Heart left ventricle (tissue), 16 donors: ENCODE measurements at regions not wholly inside any gene's neighbourhood (a gene's known extent, or its start where the extent isn't known, plus 50 kb on each side); places are given as distances from the start of the nearest gene placed in this dataset.
"Not testable (repeated sequence)": the region's sequence is repeated elsewhere in the genome, so short reads cannot be mapped to it uniquely, and the experiment has no call there.

Source experiments
- ATAC-seq, 4 donors: fragments of 200-7000 bp; cut with Tn5 transposase; one replicate each; pipeline ENCODE4 v1.9.1; 2020 to 2022; ENCODE audit warnings: moderate library complexity in 4 of 4, mild to moderate bottlenecking in 3 of 4, moderate number of reproducible peaks in 1 of 4
- DNase-seq, 5 donors: peaks; one replicate each; pipeline ENCODE4 v3.0.0-alpha.2; 2020
- H3K27ac ChIP-seq, 12 donors: fragments of 200-600 bp; sonication (generic) in 4 of 12; one replicate each; pipeline versions ENCODE4 v1.5.0 to v1.8.0; 2016 to 2022; ENCODE audit warnings: mild to moderate bottlenecking in 2 of 12
- H3K27me3 ChIP-seq, 9 donors: fragments of 200-600 bp; sonication (generic) in 2 of 9; one replicate each; pipeline versions ENCODE4 v1.5.1 to v1.8.0; 2016 to 2022; ENCODE audit warnings: mild to moderate bottlenecking in 3 of 9
- H3K36me3 ChIP-seq, 9 donors: fragments of 200-600 bp; sonication (generic) in 2 of 9; one replicate each; pipeline versions ENCODE4 v1.5.0 to v1.8.0; 2018 to 2022; ENCODE audit warnings: mild to moderate bottlenecking in 2 of 9
- H3K4me1 ChIP-seq, 12 donors: fragments of 200-600 bp; sonication (generic) in 4 of 12; one replicate each; pipeline versions ENCODE4 v1.5.0 to v1.8.0; 2016 to 2022; ENCODE audit warnings: mild to moderate bottlenecking in 3 of 12
- H3K4me3 ChIP-seq, 12 donors: fragments of 200-600 bp; sonication (generic) in 4 of 12; one replicate each; pipeline versions ENCODE4 v1.5.0 to v1.8.0; 2017 to 2022; ENCODE audit warnings: mild to moderate bottlenecking in 9 of 12, moderate library complexity in 4 of 12
- H3K9me3 ChIP-seq, 12 donors: fragments of 200-600 bp; sonication (generic) in 4 of 12; one replicate each; pipeline versions ENCODE4 v1.5.0 to v1.8.0; 2016 to 2022; ENCODE audit warnings: mild to moderate bottlenecking in 1 of 12
- POLR2A ChIP-seq, 2 donors: fragments of 450-650 bp; IDR thresholded peaks; one replicate each; pipeline ENCODE4 v1.6.1; 2017; ENCODE audit warnings: antibody characterized with exemption in 2 of 2, mild to moderate bottlenecking in 2 of 2, moderate library complexity in 2 of 2
- WGBS, 4 donors: extraction: QIAGEN DNeasy Blood & Tissue Kit in 2 of 4; methylation state at CpG; one replicate each; pipeline versions ENCODE4 v1.1.5 to v1.1.7; 2013 to 2018; 5-methylcytosine and 5-hydroxymethylcytosine counted together
- intact Hi-C, 10 donors: fragments of 100-400 bp; cut with DNase I; formaldehyde crosslinking; loops; one replicate each; pipeline versions ENCODE4 v1.11.1 to v1.14.2; 2022
- TF ChIP-seq, protein P1 (sequence below), 12 donors: fragments of 200-600 bp; sonication (generic) in 4 of 12; IDR thresholded peaks; one replicate each; pipeline versions ENCODE4 v1.5.0 to v1.8.0; 2018 to 2022; ENCODE audit warnings: antibody characterized with exemption in 12 of 12, mild to moderate bottlenecking in 5 of 12
- donor health status: ischemic (EF 13 %, LVEDD 7.1; RV severe dilation, severe dysfunction).
- donor health status: healthy with polysubstance abuse.
- donor health status: DM: no; HTN: yes; CAD: no.
- donor health status: DM: no; HTN: no; CAD: no.
- donor health status: ischemic (EF 25% LVEDD 6.9; RV normal size, moderate dysfunction).
- donor health status: ischemic (EF 25% LVEDD 5.7; RV mildly dilated, moderate dysfunction).
- donor health status: healthy.
- donor health status: DM: yes; HTN: yes; CAD: no.
- donor health status: ischemic (EF 35%, LVEDD 5.7; RV mildly dilated, moderate dysfunction).
- donor health status: nonischemic (EF 11% LVEDD 7.7; RV severe dilation, severe dysfunction).
- donor health status: DM: yes; HTN: yes; CAD: no.
- donor health status: PGD.
- donor health status: ischemic (EF 29% LVEDD 5.4; RV normal size, mild dysfunction).
- donor health status: nonischemic (EF 23%, LVEDD 6.1; RV moderate dilation, normal function).

DNA sequence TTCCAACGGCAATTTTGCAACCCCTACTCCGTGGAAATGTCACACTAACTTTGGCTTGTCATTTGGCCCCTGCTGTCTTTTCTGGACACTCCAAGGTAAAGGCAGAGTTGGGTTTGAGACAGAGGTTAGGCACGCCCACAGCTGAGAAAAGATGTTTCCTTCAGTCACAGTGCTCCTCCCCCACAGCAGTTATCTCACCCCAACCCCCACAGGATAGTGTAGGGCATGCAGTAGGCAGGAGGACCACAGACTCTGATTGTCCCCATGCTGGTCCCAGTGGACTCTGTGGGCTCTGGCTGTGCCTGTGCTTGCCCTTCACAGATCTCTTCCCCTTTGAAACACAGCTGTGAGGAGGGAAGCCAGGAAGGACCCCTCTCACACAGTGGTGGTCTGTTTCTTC lies 124.0 kb upstream of the CARMIL1 start:
- Histone ChIP-seq H3K4me3 (no peak overlapping the region), H3K27me3 (no peaks in the 10 kb centered on the region), H3K4me1 (peaks cover 0 to 8% (median 0%) of the 10 kb centered on the region in 12 donors), H3K9me3 (peaks cover 0 to 37% (median 15%) of the 10 kb centered on the region in 12 donors), H3K27ac (no peak overlapping the region), H3K36me3 (no peaks in the 10 kb centered on the region)
- TF ChIP-seq, protein P1, sequence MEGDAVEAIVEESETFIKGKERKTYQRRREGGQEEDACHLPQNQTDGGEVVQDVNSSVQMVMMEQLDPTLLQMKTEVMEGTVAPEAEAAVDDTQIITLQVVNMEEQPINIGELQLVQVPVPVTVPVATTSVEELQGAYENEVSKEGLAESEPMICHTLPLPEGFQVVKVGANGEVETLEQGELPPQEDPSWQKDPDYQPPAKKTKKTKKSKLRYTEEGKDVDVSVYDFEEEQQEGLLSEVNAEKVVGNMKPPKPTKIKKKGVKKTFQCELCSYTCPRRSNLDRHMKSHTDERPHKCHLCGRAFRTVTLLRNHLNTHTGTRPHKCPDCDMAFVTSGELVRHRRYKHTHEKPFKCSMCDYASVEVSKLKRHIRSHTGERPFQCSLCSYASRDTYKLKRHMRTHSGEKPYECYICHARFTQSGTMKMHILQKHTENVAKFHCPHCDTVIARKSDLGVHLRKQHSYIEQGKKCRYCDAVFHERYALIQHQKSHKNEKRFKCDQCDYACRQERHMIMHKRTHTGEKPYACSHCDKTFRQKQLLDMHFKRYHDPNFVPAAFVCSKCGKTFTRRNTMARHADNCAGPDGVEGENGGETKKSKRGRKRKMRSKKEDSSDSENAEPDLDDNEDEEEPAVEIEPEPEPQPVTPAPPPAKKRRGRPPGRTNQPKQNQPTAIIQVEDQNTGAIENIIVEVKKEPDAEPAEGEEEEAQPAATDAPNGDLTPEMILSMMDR (IDR thresholded peaks at IDR 0.05), result no peak
- ATAC-seq, result no peak
- 74 to 88% (median 85%) methylated on average over 3 of the region's 3 CpGs for WGBS, 4 donors
- no peak for DNase-seq
- intact Hi-C loops, result no loop called here

DNA sequence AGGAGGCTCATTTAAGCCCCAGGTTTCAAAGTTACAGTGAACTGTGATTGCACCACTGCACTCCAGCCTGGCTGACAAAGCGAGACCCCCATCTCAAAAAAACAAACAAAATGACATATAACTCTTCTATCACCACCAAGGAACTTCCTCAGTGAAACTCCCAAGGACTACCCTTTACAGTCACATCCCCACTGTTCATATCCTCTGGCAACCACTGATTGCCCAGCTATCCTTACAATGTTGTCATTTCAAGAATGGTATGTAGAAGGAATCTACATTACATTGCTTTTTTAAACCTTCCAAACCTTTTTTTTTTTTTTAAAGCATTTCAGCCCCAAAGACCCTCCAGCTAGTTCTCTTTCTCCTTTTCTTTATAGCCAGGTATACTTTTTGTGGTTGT lies 123.1 kb upstream of the CARMIL1 start:
- intact Hi-C loops, result no loop called here
- Histone ChIP-seq H3K27me3 (no peaks in the 10 kb centered on the region), H3K9me3 (peaks cover 0 to 31% (median 13%) of the 10 kb centered on the region in 12 donors), H3K27ac (no peak overlapping the region), H3K4me1 (peaks cover 0 to 8% (median 0%) of the 10 kb centered on the region in 12 donors), H3K36me3 (no peaks in the 10 kb centered on the region), H3K4me3 (no peak overlapping the region)
- ATAC-seq, result no peak
- WGBS, 4 donors, result 85 to 93% (median 91%) methylated on average over 1 of the region's 1 CpG
- no peak for DNase-seq
- no peak for TF ChIP-seq POLR2A (IDR thresholded peaks at IDR 0.05)
- TF ChIP-seq, protein P1 (IDR thresholded peaks at IDR 0.05), result no peak

DNA sequence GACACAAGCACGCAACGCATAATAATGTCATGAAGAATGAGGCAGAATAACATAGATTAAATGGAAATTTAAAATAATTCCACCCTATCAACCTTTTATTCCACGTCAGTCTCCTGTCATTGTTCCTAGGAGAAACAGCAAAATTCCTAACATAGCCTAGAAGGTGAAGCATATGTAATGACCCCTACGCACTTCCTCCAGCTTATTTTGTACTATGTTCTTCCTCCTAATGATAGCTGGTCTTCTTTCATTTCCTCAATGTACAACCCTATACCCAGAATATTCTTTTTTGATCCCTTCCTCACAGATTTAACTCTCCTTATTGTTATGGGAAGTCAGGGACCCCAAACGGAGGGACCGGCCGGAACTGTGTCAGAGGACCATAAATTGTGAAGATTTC lies 122.0 kb upstream of the CARMIL1 start:
- intact Hi-C loops, result no loop called here
- H3K4me3 ChIP-seq, result no peak overlapping the region
- H3K36me3 ChIP-seq, result no peaks in the 10 kb centered on the region
- TF ChIP-seq POLR2A (IDR thresholded peaks at IDR 0.05), result no peak
- TF ChIP-seq, protein P1 (IDR thresholded peaks at IDR 0.05), result no peak
- H3K4me1 ChIP-seq, result peaks cover 0 to 2% (median 0%) of the 10 kb centered on the region in 12 donors
- peaks cover 0 to 31% (median 13%) of the 10 kb centered on the region in 12 donors for H3K9me3 ChIP-seq
- ATAC-seq, result no peak
- H3K27ac ChIP-seq, result no peak overlapping the region
- H3K27me3 ChIP-seq, result no peaks in the 10 kb centered on the region
- DNase-seq, result no peak
- WGBS, 4 donors, result 93% methylated on average over 7 of the region's 7 CpGs

DNA sequence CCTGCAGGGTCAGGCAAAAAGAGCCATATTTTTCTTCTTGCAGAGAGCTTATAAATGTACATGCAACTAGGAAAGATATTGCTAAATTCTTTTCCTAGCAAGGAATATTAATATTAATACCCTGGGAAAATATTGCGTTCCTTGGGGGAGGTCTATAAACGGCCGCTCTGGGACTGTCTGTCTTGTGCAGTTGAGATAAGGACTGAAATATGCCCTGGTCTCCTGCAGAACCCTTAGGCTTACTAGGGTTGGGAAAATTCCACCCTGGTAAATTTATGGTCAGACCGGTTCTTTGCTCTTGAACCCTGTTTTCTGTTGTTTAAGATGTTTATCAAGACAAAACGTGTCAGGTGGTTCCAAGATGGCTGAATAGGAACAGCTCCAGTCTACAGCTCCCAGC lies 121.3 kb upstream of the CARMIL1 start:
- intact Hi-C loops, result no loop called here
- no peaks in the 10 kb centered on the region for H3K27me3 ChIP-seq
- DNase-seq (no peak), ATAC-seq (no peak)
- no peak overlapping the region for H3K27ac ChIP-seq
- 92 to 98% (median 95%) methylated on average over 5 of the region's 5 CpGs for WGBS, 4 donors
- H3K4me1 ChIP-seq, result no peaks in the 10 kb centered on the region
- peaks cover 0 to 31% (median 13%) of the 10 kb centered on the region in 12 donors for H3K9me3 ChIP-seq
- TF ChIP-seq POLR2A (IDR thresholded peaks at IDR 0.05), result no peak
- TF ChIP-seq, protein P1 (IDR thresholded peaks at IDR 0.05), result no peak
- no peak overlapping the region for H3K4me3 ChIP-seq
- no peaks in the 10 kb centered on the region for H3K36me3 ChIP-seq

DNA sequence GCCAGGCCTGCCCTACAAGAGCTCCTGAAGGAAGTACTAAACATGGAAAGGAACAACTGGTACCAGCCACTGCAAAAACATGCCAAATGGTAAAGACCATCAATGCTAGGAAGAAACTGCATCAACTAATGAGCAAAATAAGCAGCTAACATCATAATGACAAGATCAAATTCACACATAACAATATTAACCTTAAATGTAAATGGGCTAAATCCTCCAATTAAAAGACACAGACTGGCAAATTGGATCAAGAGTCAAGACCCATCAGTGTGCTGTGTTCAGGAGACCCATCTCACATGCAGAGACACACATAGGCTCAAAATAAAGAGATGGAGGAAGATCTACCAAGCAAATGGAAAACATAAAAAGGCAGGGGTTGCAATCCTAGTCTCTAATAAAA lies 119.0 kb upstream of the CARMIL1 start:
- H3K27ac ChIP-seq, H3K4me3 ChIP-seq, H3K36me3 ChIP-seq, intact Hi-C loops, DNase-seq, H3K4me1 ChIP-seq, ATAC-seq, H3K27me3 ChIP-seq: not testable (repeated sequence)
- H3K9me3 ChIP-seq, result peaks cover 0 to 31% (median 13%) of the 10 kb centered on the region in 12 donors
